Neural cell (in vitro differentiated cells): ENCODE measurements at regions not wholly inside any gene's neighbourhood (a gene's known extent, or its start where the extent isn't known, plus 50 kb on each side); places are given as distances from the start of the nearest gene placed in this dataset.

Experiments used
- H2AFZ ChIP-seq: fragments of 200-600, 300-800 bp; sonication (generic), shearing (Covaris generic); 2 replicates; pipeline ENCODE4 v1.6.0; 2014; ENCODE audit warnings: low read depth, mild to moderate bottlenecking, antibody characterized with exemption, low read length, moderate library complexity
- H3F3A ChIP-seq: fragments of 200-600 bp; shearing (Covaris generic); 2 replicates; pipeline ENCODE4 v1.6.1; 2016; ENCODE audit warnings: mild to moderate bottlenecking, moderate library complexity, mixed read lengths, antibody characterized with exemption, low read length; ENCODE audit not compliant: insufficient read depth, poor library complexity, severe bottlenecking
- H3K27ac ChIP-seq: fragments of 200-600, 300-800 bp; sonication (generic), shearing (Covaris generic); 2 replicates; pipeline ENCODE4 v1.5.1; 2014; ENCODE audit warnings: mild to moderate bottlenecking, low read length, moderate library complexity
- H3K27me3 ChIP-seq: fragments of 300-800, 200-600 bp; sonication (generic), shearing (Covaris generic); 2 replicates; pipeline ENCODE4 v1.6.0; 2014; ENCODE audit warnings: mild to moderate bottlenecking, low read depth, low read length, moderate library complexity; ENCODE audit not compliant: insufficient read depth
- H3K36me3 ChIP-seq: fragments of 300-800, 200-600 bp; sonication (generic), shearing (Covaris generic); 2 replicates; pipeline ENCODE4 v1.5.1; 2014; ENCODE audit warnings: mild to moderate bottlenecking, antibody characterized with exemption, low read length, moderate library complexity; ENCODE audit not compliant: insufficient read depth
- H3K4me2 ChIP-seq: fragments of 300-800, 200-600 bp; sonication (generic), shearing (Covaris generic); 2 replicates; pipeline ENCODE4 v1.6.0; 2014; ENCODE audit warnings: mild to moderate bottlenecking, low read length
- H3K4me3 ChIP-seq: fragments of 300-800, 200-600 bp; sonication (generic), shearing (Covaris generic); 2 replicates; pipeline ENCODE4 v1.5.1; 2014; ENCODE audit warnings: mild to moderate bottlenecking, low read length, moderate library complexity
- H3K79me2 ChIP-seq: fragments of 200-600 bp; shearing (Covaris generic); replicated peaks from 2 replicates; pipeline ENCODE4 v1.6.0; 2014; ENCODE audit warnings: mild to moderate bottlenecking, low read length, moderate library complexity; ENCODE audit not compliant: insufficient read depth
- H3K9ac ChIP-seq: fragments of 300-800, 200-600 bp; sonication (generic), shearing (Covaris generic); 2 replicates; pipeline ENCODE4 v1.6.1; 2016; ENCODE audit warnings: mild to moderate bottlenecking, low read length, mixed read lengths
- H3K9me2 ChIP-seq: fragments of 200-600 bp; shearing (Covaris generic); 2 replicates; pipeline ENCODE4 v1.6.1; 2016; ENCODE audit warnings: mild to moderate bottlenecking, low read length, mixed read lengths; ENCODE audit not compliant: insufficient read depth
- H3K9me3 ChIP-seq: fragments of 200-600, 300-800 bp; sonication (generic), shearing (Covaris generic); 2 replicates; pipeline ENCODE4 v1.6.1; 2016; ENCODE audit warnings: mild to moderate bottlenecking, mixed run types, low read length, moderate library complexity, mixed read lengths
- H4K20me1 ChIP-seq: fragments of 200-600 bp; shearing (Covaris generic); 2 replicates; pipeline ENCODE4 v1.6.1; 2016; ENCODE audit warnings: mild to moderate bottlenecking, mixed run types; ENCODE audit not compliant: insufficient read depth
- CTCF ChIP-seq: fragments of 450-650 bp; IDR thresholded peaks from 2 replicates; pipeline ENCODE4 v1.5.1; 2014; ENCODE audit warnings: antibody characterized with exemption, mild to moderate bottlenecking, moderate library complexity; ENCODE audit not compliant: poor library complexity, severe bottlenecking
- EP300 ChIP-seq: fragments of 450-650 bp; conservative IDR thresholded peaks from 2 replicates; pipeline ENCODE4 v1.6.1; 2014; ENCODE audit warnings: antibody characterized with exemption, mild to moderate bottlenecking, moderate library complexity; ENCODE audit not compliant: poor library complexity, severe bottlenecking
- EZH2 ChIP-seq: fragments of 200-600, 300-800 bp; shearing (Covaris generic), sonication (generic); IDR thresholded peaks from 2 replicates; pipeline ENCODE4 v1.6.1; 2014; ENCODE audit warnings: antibody characterized with exemption, low read length, borderline replicate concordance, mild to moderate bottlenecking; ENCODE audit not compliant: insufficient read depth, poor library complexity, severe bottlenecking
- MXI1 ChIP-seq: fragments of 450-650 bp; conservative IDR thresholded peaks from 2 replicates; pipeline ENCODE4 v1.6.1; 2014; ENCODE audit warnings: antibody characterized with exemption, mild to moderate bottlenecking; ENCODE audit not compliant: poor library complexity, severe bottlenecking
- POLR2AphosphoS5 ChIP-seq: IDR thresholded peaks from 2 replicates; pipeline ENCODE4 v1.6.1; 2012
- RAD21 ChIP-seq: fragments of 450-650 bp; conservative IDR thresholded peaks from 2 replicates; pipeline ENCODE4 v1.6.1; 2014; ENCODE audit warnings: antibody characterized with exemption, mild to moderate bottlenecking, moderate library complexity
- REST ChIP-seq: IDR thresholded peaks from 2 replicates; pipeline ENCODE4 v1.6.1; 2012; ENCODE audit warnings: borderline replicate concordance
- SMC3 ChIP-seq: fragments of 450-650 bp; conservative IDR thresholded peaks from 2 replicates; pipeline ENCODE4 v1.6.1; 2014; ENCODE audit warnings: antibody characterized with exemption, mild to moderate bottlenecking, moderate library complexity; ENCODE audit not compliant: poor library complexity
- TAF1 ChIP-seq: IDR thresholded peaks from 2 replicates; pipeline ENCODE4 v1.6.1; 2012; ENCODE audit warnings: low read depth

- Histone ChIP-seq H3K27me3 (no peaks in the 10 kb centered on the region), H3K9me2 (no peaks in the 10 kb centered on the region), H2AFZ (no peak overlapping the region), H3K36me3 (no peaks in the 10 kb centered on the region), H3K79me2 (no peaks in the 10 kb centered on the region), H3F3A (no peaks in the 10 kb centered on the region), H3K9me3 (no peaks in the 10 kb centered on the region), H3K27ac (no peak overlapping the region), H3K4me3 (no peak overlapping the region), H4K20me1 (no peaks in the 10 kb centered on the region), H3K9ac (no peak overlapping the region), H3K4me2 (no peak overlapping the region)
- TF ChIP-seq EZH2, result no peak
- TF ChIP-seq CTCF, result no peak
- TF ChIP-seq MXI1, result no peak
- no peak for TF ChIP-seq REST
- no peak for TF ChIP-seq SMC3
- TF ChIP-seq RAD21, result no peak
- TF ChIP-seq TAF1, result no peak
- no peak for TF ChIP-seq EP300
- no peak for TF ChIP-seq POLR2AphosphoS5
Measured at GRCh38 chr6:138651491-138651890, 122.1 kb upstream of the CCDC28A start.

GRCh38 chr6:138652824-138653223 lies 120.7 kb upstream of the CCDC28A start:
- Histone ChIP-seq H4K20me1 (no peaks in the 10 kb centered on the region), H3K4me3 (no peak overlapping the region), H3K27me3 (no peaks in the 10 kb centered on the region), H3K4me2 (no peak overlapping the region), H3K9ac (no peak overlapping the region), H3K36me3 (no peaks in the 10 kb centered on the region), H3F3A (no peaks in the 10 kb centered on the region), H2AFZ (no peak overlapping the region), H3K79me2 (no peaks in the 10 kb centered on the region), H3K9me3 (no peaks in the 10 kb centered on the region), H3K27ac (no peak overlapping the region), H3K9me2 (no peaks in the 10 kb centered on the region)
- TF ChIP-seq REST, result no peak
- no peak for TF ChIP-seq TAF1
- no peak for TF ChIP-seq CTCF
- TF ChIP-seq SMC3, result no peak
- no peak for TF ChIP-seq POLR2AphosphoS5
- no peak for TF ChIP-seq MXI1
- no peak for TF ChIP-seq RAD21
